Endothelial cell of umbilical vein (primary cell): ENCODE measurements at regions not wholly inside any gene's neighbourhood (a gene's known extent, or its start where the extent isn't known, plus 50 kb on each side); places are given as distances from the start of the nearest gene placed in this dataset.

ENCODE experiments used
- POLR2AphosphoS5 ChIP-seq: IDR thresholded peaks from 2 replicates; pipeline ENCODE4 v1.6.1; 2012; ENCODE audit warnings: low read depth, mild to moderate bottlenecking, control low read depth, low read length, moderate library complexity; ENCODE audit not compliant: insufficient read depth
- TF ChIP-seq, protein P1 (sequence below), 2 donors: IDR thresholded peaks; 1 replicate in 1 of 2; 2 replicates in 1 of 2; pipeline ENCODE4 v1.5.1; 2011; ENCODE audit warnings: low read length in 2 of 2, mild to moderate bottlenecking in 2 of 2, moderate library complexity in 2 of 2, control low read depth in 1 of 2, inconsistent platforms in 1 of 2, low read depth in 1 of 2; ENCODE audit not compliant: insufficient read depth in 1 of 2; ENCODE audit errors: extremely low read depth in 1 of 2

DNA sequence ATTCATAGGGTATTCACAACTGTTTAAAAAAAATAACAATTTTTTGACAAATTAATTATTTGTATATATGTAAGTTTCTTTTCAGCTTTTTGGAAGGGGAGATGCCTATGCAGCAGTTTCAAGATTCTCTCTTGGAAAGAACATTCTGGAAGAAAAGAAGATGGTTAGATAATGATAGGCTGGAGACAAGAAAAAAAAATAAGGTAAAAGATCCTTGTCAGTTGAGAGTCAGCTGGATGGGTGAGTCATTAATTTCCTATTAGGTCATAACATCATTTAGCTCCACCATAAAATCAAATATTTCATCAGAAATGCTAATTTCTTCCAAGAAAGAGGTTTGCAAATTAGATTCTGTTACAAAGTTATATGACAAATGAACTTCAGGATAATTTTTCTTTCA, 880.4 kb downstream of the EPHA7 start:
- TF ChIP-seq, protein P1, sequence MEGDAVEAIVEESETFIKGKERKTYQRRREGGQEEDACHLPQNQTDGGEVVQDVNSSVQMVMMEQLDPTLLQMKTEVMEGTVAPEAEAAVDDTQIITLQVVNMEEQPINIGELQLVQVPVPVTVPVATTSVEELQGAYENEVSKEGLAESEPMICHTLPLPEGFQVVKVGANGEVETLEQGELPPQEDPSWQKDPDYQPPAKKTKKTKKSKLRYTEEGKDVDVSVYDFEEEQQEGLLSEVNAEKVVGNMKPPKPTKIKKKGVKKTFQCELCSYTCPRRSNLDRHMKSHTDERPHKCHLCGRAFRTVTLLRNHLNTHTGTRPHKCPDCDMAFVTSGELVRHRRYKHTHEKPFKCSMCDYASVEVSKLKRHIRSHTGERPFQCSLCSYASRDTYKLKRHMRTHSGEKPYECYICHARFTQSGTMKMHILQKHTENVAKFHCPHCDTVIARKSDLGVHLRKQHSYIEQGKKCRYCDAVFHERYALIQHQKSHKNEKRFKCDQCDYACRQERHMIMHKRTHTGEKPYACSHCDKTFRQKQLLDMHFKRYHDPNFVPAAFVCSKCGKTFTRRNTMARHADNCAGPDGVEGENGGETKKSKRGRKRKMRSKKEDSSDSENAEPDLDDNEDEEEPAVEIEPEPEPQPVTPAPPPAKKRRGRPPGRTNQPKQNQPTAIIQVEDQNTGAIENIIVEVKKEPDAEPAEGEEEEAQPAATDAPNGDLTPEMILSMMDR (IDR thresholded peaks at IDR 0.05; ENCODE audit: extremely low read depth in 1 of 2, insufficient read depth in 1 of 2, low read depth in 1 of 2, low read length in 2 of 2), result no peak
- no peak for TF ChIP-seq POLR2AphosphoS5
